K562 (cell line): ENCODE measurements at regions not wholly inside any gene's neighbourhood (a gene's known extent, or its start where the extent isn't known, plus 50 kb on each side); places are given as distances from the start of the nearest gene placed in this dataset.

Experiments used
- ATAC-seq: fragments of 200-7000 bp; cut with Tn5 transposase; 3 replicates; pipeline ENCODE4 v1.9.1; 2020; ENCODE audit warnings: moderate library complexity
- BruUV-seq: library from RNA; stranded (reverse); fragments of 400-500 nt; replicated peaks from 2 replicates; lab custom pipeline; 2021; lab: Mats Ljungman, UMichigan
- CTCF ChIA-PET: fragments of 300-600 bp; formaldehyde crosslinking; extraction: SDS; loops from one replicate; lab custom pipeline; 2021; ENCODE audit warnings: low intra/inter-chr PET ratio; lab: Yijun Ruan, JAX
- POLR2A ChIA-PET: fragments of 300-600, 350-650 bp; sonication (Branson Sonifier 250); formaldehyde crosslinking; extraction: SDS; loops from one replicate; lab custom pipeline; 2021; ENCODE audit warnings: antibody characterized with exemption, inconsistent platforms; lab: Yijun Ruan, JAX
- DNase-seq, 4 experiments: peaks; one replicate each; pipeline versions ENCODE4 v3.0.0 to v3.0.0-alpha.2; 2011 to 2018; ENCODE audit warnings: low spot score in 3 of 4, mixed read lengths in 3 of 4; ENCODE audit errors: extremely low read depth in 1 of 4
- FAIRE-seq: peaks from 2 replicates; lab custom pipeline; 2011; peaks lifted over from hg19 to GRCh38; lab: Jason Lieb, UNC
- H2AFZ ChIP-seq: 2 replicates; pipeline ENCODE4 v1.6.0; 2011; ENCODE audit warnings: low read depth, low read length, control low read depth, inconsistent platforms
- H3K27ac ChIP-seq: fragments of 200-600 bp; 3 replicates; pipeline ENCODE4 v1.8.0; 2011; ENCODE audit warnings: low read depth, mild to moderate bottlenecking, control low read depth, inconsistent platforms, low read length, moderate library complexity, mixed read lengths; ENCODE audit errors: extremely low read depth
- H3K27me3 ChIP-seq, 2 experiments: fragments of 300-600 bp in 1 of 2; 2 replicates in 1 of 2; 3 replicates in 1 of 2; pipeline versions ENCODE4 v1.6.0 to v1.8.0; 2011; ENCODE audit warnings: inconsistent platforms in 2 of 2, low read length in 2 of 2, mild to moderate bottlenecking in 1 of 2, mixed read lengths in 1 of 2, moderate library complexity in 1 of 2; ENCODE audit not compliant: control insufficient read depth in 2 of 2, insufficient read depth in 2 of 2
- H3K36me3 ChIP-seq: fragments of 300-600 bp; 3 replicates; pipeline ENCODE4 v1.8.0; 2011; ENCODE audit warnings: mild to moderate bottlenecking, low read length, inconsistent platforms; ENCODE audit not compliant: control insufficient read depth, insufficient read depth
- H3K4me1 ChIP-seq, 2 experiments: fragments of 200-600 bp in 1 of 2; replicated peaks in 1 of 2; 2 replicates in 1 of 2; 3 replicates in 1 of 2; pipeline versions ENCODE4 v1.5.1 to v1.8.0; 2011; ENCODE audit warnings: inconsistent platforms in 2 of 2, low read length in 2 of 2, mild to moderate bottlenecking in 1 of 2, mixed read lengths in 1 of 2, moderate library complexity in 1 of 2; ENCODE audit not compliant: control insufficient read depth in 2 of 2, insufficient read depth in 2 of 2
- H3K4me2 ChIP-seq: 2 replicates; pipeline ENCODE4 v1.6.1; 2011; ENCODE audit warnings: low read length, control low read depth, inconsistent platforms, mixed read lengths; ENCODE audit not compliant: insufficient read depth
- H3K4me3 ChIP-seq: fragments of 200-600 bp; sonication (generic), shearing (Covaris generic); 2 replicates; pipeline ENCODE4 v1.5.1; 2016; ENCODE audit warnings: control low read depth, inconsistent platforms
- H3K79me2 ChIP-seq: fragments of 200-600 bp; 3 replicates; pipeline ENCODE4 v1.8.0; 2011; ENCODE audit warnings: low read length, inconsistent platforms; ENCODE audit not compliant: control insufficient read depth, insufficient read depth
- H3K9ac ChIP-seq, 2 experiments: 2 replicates each; pipeline versions ENCODE4 v1.6.0 to v1.6.1; 2011; ENCODE audit warnings: low read depth in 2 of 2, low read length in 2 of 2, control low read depth in 1 of 2, inconsistent platforms in 1 of 2, mild to moderate bottlenecking in 1 of 2, mixed read lengths in 1 of 2; ENCODE audit not compliant: insufficient read depth in 1 of 2
- H3K9me1 ChIP-seq: one replicate; pipeline ENCODE4 v1.6.0; 2011; ENCODE audit warnings: inconsistent platforms, mild to moderate bottlenecking, low read length, moderate library complexity; ENCODE audit not compliant: control insufficient read depth, insufficient read depth
- H3K9me3 ChIP-seq: replicated peaks from 2 replicates; pipeline ENCODE4 v1.5.1; 2011; ENCODE audit warnings: low read depth, low read length, inconsistent platforms; ENCODE audit not compliant: control insufficient read depth, insufficient read depth
- H4K20me1 ChIP-seq: replicated peaks from 2 replicates; pipeline ENCODE4 v1.6.1; 2011; ENCODE audit warnings: low read length, inconsistent platforms, mixed read lengths; ENCODE audit not compliant: control insufficient read depth, insufficient read depth
- BRF2 ChIP-seq: IDR thresholded peaks from 3 replicates; pipeline ENCODE4 v1.6.1; 2011; ENCODE audit warnings: borderline replicate concordance, mild to moderate bottlenecking; ENCODE audit not compliant: insufficient read length, insufficient read depth
- PTRF ChIP-seq: fragments of 450-650 bp; IDR thresholded peaks from 2 replicates; pipeline ENCODE4 v1.6.1; 2016; ENCODE audit warnings: mild to moderate bottlenecking, missing genetic modification characterization, missing compliant biosample characterization
- SREBF1 ChIP-seq: fragments of 150-350 bp; IDR thresholded peaks from 2 replicates; pipeline ENCODE4 v1.6.1; 2014; ENCODE audit warnings: antibody characterized with exemption, low read depth, low read length, borderline replicate concordance
- ZNF316 ChIP-seq: fragments of 450-650 bp; IDR thresholded peaks from 2 replicates; pipeline ENCODE4 v1.6.1; 2016
- WGBS: fragments of 100-300 bp; shearing (Covaris generic); methylation state at CpG from one replicate; pipeline ENCODE4 v1.1.6; 2016; ENCODE audit warnings: low coverage, mixed read lengths; ENCODE audit not compliant: insufficient coverage; ENCODE audit errors: missing lambda C conversion rate; 5-methylcytosine and 5-hydroxymethylcytosine counted together
- in situ Hi-C: fragments of 300-500 bp; cut with MboI; formaldehyde crosslinking; loops from 4 replicates; pipeline ENCODE4 v1.15.0; 2018; ENCODE audit warnings: inconsistent platforms, mixed read lengths
- intact Hi-C: fragments of 100-400 bp; cut with micrococcal nuclease; formaldehyde crosslinking; loops from 2 replicates; pipeline ENCODE4 v1.14.2; 2022

GRCh38 chr14:83664389-83664788, 1865.6 kb upstream of the FLRT2 start:
- TF ChIP-seq SREBF1 (no peak), BRF2 (no peak)
- TF ChIP-seq, all 486 proteins: peak for 0
- Histone ChIP-seq H3K9me1 (no peaks in the 10 kb centered on the region), H3K4me3 (no peak overlapping the region), H3K4me2 (no peak overlapping the region), H3K4me1 (no peaks in the 10 kb centered on the region), H3K9ac (no peak overlapping the region), H2AFZ (no peak overlapping the region), H3K27me3 (no peaks in the 10 kb centered on the region), H3K27ac (no peak overlapping the region), H3K79me2 (no peaks in the 10 kb centered on the region), H3K36me3 (no peaks in the 10 kb centered on the region), H4K20me1 (no peaks in the 10 kb centered on the region), H3K9me3 (no peaks in the 10 kb centered on the region)
- no peak for DNase-seq
- no peak for ATAC-seq
- CTCF ChIA-PET, result no interaction called here
- intact Hi-C loops (no loop called here), in situ Hi-C loops (no loop called here)
- POLR2A ChIA-PET, result no interaction called here
- FAIRE-seq, result no peak
- no TSS peak for BruUV-seq

GRCh38 chr14:83689265-83689664, 1840.7 kb upstream of the FLRT2 start:
- no peak overlapping the region for H3K9ac ChIP-seq
- H3K9me1 ChIP-seq, result no peaks in the 10 kb centered on the region
- ChIA-PET POLR2A (interaction anchor here (0.5 kb wide), 1 partner anchor 1294 kb away, joined by 3 read pairs; no protein-coding TSS in a partner anchor), CTCF (no interaction called here)
- no peak overlapping the region for H3K4me2 ChIP-seq
- no peak overlapping the region for H2AFZ ChIP-seq
- no peaks in the 10 kb centered on the region for H3K9me3 ChIP-seq
- no peak overlapping the region for H3K4me3 ChIP-seq
- TF ChIP-seq PTRF (tag) (no peak), ZNF316 (peak; percentile 25; the same call in 1 of the 2 replicates)
- no peaks in the 10 kb centered on the region for H3K4me1 ChIP-seq
- no TSS peak for BruUV-seq
- no peaks in the 10 kb centered on the region for H3K79me2 ChIP-seq
- DNase-seq (no peak), ATAC-seq (no peak), FAIRE-seq (no peak)
- 0% methylated on average over 1 of the region's 1 CpG for WGBS
- no peaks in the 10 kb centered on the region for H3K27me3 ChIP-seq
- no peaks in the 10 kb centered on the region for H4K20me1 ChIP-seq
- intact Hi-C loops, result no loop called here
- H3K27ac ChIP-seq, result no peak overlapping the region
- no peaks in the 10 kb centered on the region for H3K36me3 ChIP-seq
- in situ Hi-C loops, result no loop called here
